H1 (cell line): ENCODE measurements at regions not wholly inside any gene's neighbourhood (a gene's known extent, or its start where the extent isn't known, plus 50 kb on each side); places are given as distances from the start of the nearest gene placed in this dataset.

Source experiments
- CTCF ChIA-PET: fragments of 300-600 bp; sonication (Branson Sonifier 250); formaldehyde crosslinking; loops from one replicate; lab custom pipeline; 2021; ENCODE audit not compliant: partially characterized antibody; lab: Charles Lee
- POLR2A ChIA-PET: fragments of 300-600 bp; sonication (Branson Sonifier 250); formaldehyde crosslinking; loops from one replicate; lab custom pipeline; 2021; ENCODE audit warnings: inconsistent platforms; ENCODE audit not compliant: partially characterized antibody; lab: Charles Lee
- DNase-seq, 2 experiments: peaks; one replicate each; pipeline versions ENCODE4 v3.0.0 to v3.0.0-alpha.2; 2010 to 2022; ENCODE audit warnings: low spot score in 2 of 2, low read depth in 1 of 2, mixed read lengths in 1 of 2
- FAIRE-seq: peaks from 2 replicates; lab custom pipeline; 2011; peaks lifted over from hg19 to GRCh38; lab: Jason Lieb, UNC
- H2AFZ ChIP-seq: 2 replicates; pipeline ENCODE4 v1.8.1; 2012; ENCODE audit warnings: low read length, inconsistent platforms
- H2AK5ac ChIP-seq: 2 replicates; pipeline ENCODE4 v1.6.1; 2013; ENCODE audit warnings: low read depth, low read length
- H2BK120ac ChIP-seq: replicated peaks from 2 replicates; pipeline ENCODE3; 2013; ENCODE audit warnings: low read depth, low read length, inconsistent platforms
- H2BK12ac ChIP-seq: 2 replicates; pipeline ENCODE4 v1.6.1; 2013; ENCODE audit warnings: low read depth, low read length
- H2BK15ac ChIP-seq: 2 replicates; pipeline ENCODE4 v1.6.1; 2013; ENCODE audit warnings: low read length
- H2BK20ac ChIP-seq: 2 replicates; pipeline ENCODE4 v1.6.1; 2013; ENCODE audit warnings: low read length
- H2BK5ac ChIP-seq: 2 replicates; pipeline ENCODE4 v1.6.1; 2013; ENCODE audit warnings: low read depth, low read length
- H3K14ac ChIP-seq: 2 replicates; pipeline ENCODE4 v1.6.1; 2013; ENCODE audit warnings: inconsistent platforms; ENCODE audit not compliant: insufficient read length
- H3K18ac ChIP-seq: 2 replicates; pipeline ENCODE4 v1.6.1; 2013; ENCODE audit warnings: low read length; ENCODE audit errors: extremely low read depth
- H3K23ac ChIP-seq: 2 replicates; pipeline ENCODE4 v1.6.1; 2013; ENCODE audit warnings: inconsistent platforms; ENCODE audit not compliant: insufficient read length
- H3K23me2 ChIP-seq: 2 replicates; pipeline ENCODE4 v1.6.1; 2013; ENCODE audit warnings: low read depth, low read length
- H3K27ac ChIP-seq: 2 replicates; pipeline ENCODE4 v1.6.1; 2011; ENCODE audit warnings: low read depth, low read length, inconsistent platforms
- H3K27me3 ChIP-seq, 4 experiments: replicated peaks in 1 of 4; 1 replicate in 1 of 4; 2 replicates in 3 of 4; pipeline versions ENCODE4 v1.6.1 to v1.8.1; 2011 to 2013; ENCODE audit warnings: low read length in 3 of 4, mild to moderate bottlenecking in 3 of 4, inconsistent platforms in 2 of 4, mixed read lengths in 2 of 4, moderate library complexity in 1 of 4; ENCODE audit not compliant: control insufficient read depth in 3 of 4, insufficient read depth in 3 of 4; ENCODE audit errors: extremely low read depth in 1 of 4
- H3K36me3 ChIP-seq, 4 experiments: 2 replicates each; pipeline versions ENCODE4 v1.6.1 to v1.8.1; 2011 to 2013; ENCODE audit warnings: mild to moderate bottlenecking in 4 of 4, low read length in 3 of 4, moderate library complexity in 2 of 4, control low read depth in 1 of 4, inconsistent platforms in 1 of 4; ENCODE audit not compliant: insufficient read depth in 4 of 4, control insufficient read depth in 2 of 4
- H3K4ac ChIP-seq: replicated peaks from 2 replicates; pipeline ENCODE3; 2013; ENCODE audit warnings: low read length, low read depth, mixed read lengths, inconsistent platforms; ENCODE audit not compliant: insufficient read length
- H3K4me1 ChIP-seq, 4 experiments: replicated peaks in 1 of 4; 1 replicate in 1 of 4; 2 replicates in 3 of 4; pipeline versions ENCODE4 v1.6.1 to v1.8.1; 2011 to 2013; ENCODE audit warnings: low read length in 3 of 4, inconsistent platforms in 2 of 4, mixed read lengths in 1 of 4; ENCODE audit not compliant: insufficient read depth in 4 of 4, control insufficient read depth in 3 of 4
- H3K4me2 ChIP-seq, 2 experiments: 2 replicates each; pipeline versions ENCODE4 v1.6.1 to v1.8.1; 2011 to 2013; ENCODE audit warnings: low read depth in 2 of 2, low read length in 2 of 2, control low read depth in 1 of 2, inconsistent platforms in 1 of 2, mild to moderate bottlenecking in 1 of 2; ENCODE audit not compliant: insufficient read depth in 1 of 2
- H3K4me3 ChIP-seq, 4 experiments: fragments of 200-600, 300-600 bp in 1 of 4; sonication (generic), shearing (Covaris generic), sonication (Bioruptor Twin) in 1 of 4; 2 replicates each; pipeline versions ENCODE4 v1.5.1 to v1.8.1; 2011 to 2016; ENCODE audit warnings: low read length in 4 of 4, low read depth in 3 of 4, control low read depth in 2 of 4, inconsistent platforms in 2 of 4, mild to moderate bottlenecking in 2 of 4, mixed read lengths in 1 of 4, moderate library complexity in 1 of 4; ENCODE audit not compliant: insufficient read depth in 2 of 4; ENCODE audit errors: extremely low read depth in 1 of 4
- H3K56ac ChIP-seq: replicated peaks from 2 replicates; pipeline ENCODE3; 2013; ENCODE audit warnings: low read depth, mild to moderate bottlenecking, mixed read lengths, low read length, inconsistent platforms; ENCODE audit not compliant: insufficient read length
- H3K79me1 ChIP-seq: 2 replicates; pipeline ENCODE4 v1.6.1; 2013; ENCODE audit warnings: low read depth, low read length, control low read depth
- H3K79me2 ChIP-seq, 2 experiments: 2 replicates each; pipeline versions ENCODE4 v1.6.1 to v1.8.1; 2012 to 2013; ENCODE audit warnings: low read length in 2 of 2, mild to moderate bottlenecking in 2 of 2, inconsistent platforms in 1 of 2; ENCODE audit not compliant: insufficient read depth in 2 of 2, control insufficient read depth in 1 of 2
- H3K9ac ChIP-seq, 4 experiments: replicated peaks in 1 of 4; 1 replicate in 1 of 4; 2 replicates in 3 of 4; pipeline versions ENCODE4 v1.6.1 to v1.8.1; 2011 to 2013; ENCODE audit warnings: low read depth in 3 of 4, low read length in 3 of 4, control low read depth in 2 of 4, mild to moderate bottlenecking in 2 of 4, moderate library complexity in 2 of 4, inconsistent platforms in 1 of 4; ENCODE audit errors: extremely low read depth in 1 of 4
- H3K9me3 ChIP-seq, 2 experiments: 2 replicates each; pipeline versions ENCODE4 v1.6.1 to v1.8.1; 2012 to 2013; ENCODE audit warnings: mild to moderate bottlenecking in 2 of 2, moderate library complexity in 2 of 2, control low read depth in 1 of 2, inconsistent platforms in 1 of 2, low read depth in 1 of 2, low read length in 1 of 2, mixed read lengths in 1 of 2; ENCODE audit not compliant: insufficient read depth in 2 of 2
- H4K20me1 ChIP-seq, 2 experiments: replicated peaks in 1 of 2; 2 replicates each; pipeline versions ENCODE3 to v1.8.1; 2011 to 2013; ENCODE audit warnings: inconsistent platforms in 2 of 2, low read length in 2 of 2, mild to moderate bottlenecking in 1 of 2; ENCODE audit not compliant: insufficient read depth in 2 of 2, control insufficient read depth in 1 of 2
- H4K5ac ChIP-seq: 2 replicates; pipeline ENCODE4 v1.6.1; 2013; ENCODE audit warnings: low read length, low read depth, mixed read lengths, inconsistent platforms; ENCODE audit not compliant: insufficient read length
- H4K8ac ChIP-seq: 2 replicates; pipeline ENCODE4 v1.8.0; 2013; ENCODE audit warnings: mild to moderate bottlenecking, moderate library complexity, low read length, inconsistent platforms; ENCODE audit not compliant: insufficient read depth; ENCODE audit errors: extremely low read depth
- H4K91ac ChIP-seq: replicated peaks from 2 replicates; pipeline ENCODE3; 2013; ENCODE audit warnings: low read length, mixed read lengths, inconsistent platforms; ENCODE audit not compliant: insufficient read length
- BRCA1 ChIP-seq: IDR thresholded peaks from 2 replicates; pipeline ENCODE4 v1.6.1; 2012; ENCODE audit warnings: low read depth, low read length, improper control_type of control experiment
- GABPA ChIP-seq: IDR thresholded peaks from 2 replicates; pipeline ENCODE4 v1.6.1; 2011; ENCODE audit warnings: mild to moderate bottlenecking, low read length, moderate library complexity, borderline replicate concordance; ENCODE audit not compliant: insufficient read depth
- SUZ12 ChIP-seq: fragments of 200-600 bp; sonication (generic); IDR thresholded peaks from 2 replicates; pipeline ENCODE4 v1.6.1; 2012; ENCODE audit warnings: mild to moderate bottlenecking, inconsistent platforms, low read length, moderate library complexity, mixed read lengths
- ZNF274 ChIP-seq: IDR thresholded peaks from 2 replicates; pipeline ENCODE4 v1.7.0; 2012; ENCODE audit warnings: low read length, borderline replicate concordance; ENCODE audit errors: extremely low read depth
- WGBS, 2 experiments: shearing (Covaris generic) in 1 of 2; methylation state at CpG; one replicate each; pipeline versions ENCODE4 v1.1.6 to v1.1.7; 2013 to 2015; ENCODE audit warnings: low lambda C conversion rate in 2 of 2, mixed read lengths in 2 of 2, inconsistent platforms in 1 of 2, low coverage in 1 of 2, missing lambda C conversion rate in 1 of 2; ENCODE audit not compliant: insufficient replicate concordance in 2 of 2, insufficient coverage in 1 of 2, insufficient read length in 1 of 2; ENCODE audit errors: extremely low coverage in 1 of 2, missing lambda C conversion rate in 1 of 2; 5-methylcytosine and 5-hydroxymethylcytosine counted together

DNA sequence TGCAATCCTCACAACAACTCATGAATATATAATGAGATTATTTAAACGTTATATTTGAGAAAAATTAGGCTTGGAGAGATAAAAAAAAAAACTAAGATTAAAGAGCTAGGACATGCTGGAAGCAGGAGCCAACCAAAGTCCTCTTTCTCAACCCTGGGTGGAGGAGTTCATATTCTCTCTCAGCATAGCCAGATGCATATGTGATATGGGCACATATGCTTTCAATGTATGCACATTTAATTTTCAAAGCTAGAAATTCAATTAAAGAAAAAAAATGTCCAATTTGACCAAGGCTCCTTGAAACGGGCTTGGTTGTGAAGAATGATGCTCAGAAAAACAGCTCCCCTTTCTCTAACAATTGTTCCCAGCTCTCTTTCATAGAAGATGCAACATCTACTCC is 61.9 kb upstream of the GRIP1 start:
- H3K4ac ChIP-seq = no peak overlapping the region
- WGBS, 2 experiments = 84 to 100% methylated on average over 1 to 2 of the region's 2 CpGs
- no peak overlapping the region for H4K5ac ChIP-seq
- H3K56ac ChIP-seq = no peak overlapping the region
- no peak overlapping the region for H2BK5ac ChIP-seq
- H2BK12ac ChIP-seq = no peak overlapping the region
- peaks cover 0 to 1% (median 0%) of the 10 kb centered on the region in 4 experiments; a peak in 1 of 7 replicates for H3K27me3 ChIP-seq
- no peak overlapping the region for H3K4me2 ChIP-seq
- ChIA-PET POLR2A (no interaction called here), CTCF (no interaction called here)
- TF ChIP-seq GABPA (no peak), ZNF274 (no peak), SUZ12 (no peak), BRCA1 (no peak)
- no peaks in the 10 kb centered on the region for H3K9me3 ChIP-seq
- FAIRE-seq (no peak), DNase-seq (no peak)
- H3K23me2 ChIP-seq = no peaks in the 10 kb centered on the region
- no peak overlapping the region for H3K18ac ChIP-seq
- no peak overlapping the region for H2BK15ac ChIP-seq
- H3K4me1 ChIP-seq = no peaks in the 10 kb centered on the region
- no peaks in the 10 kb centered on the region for H3K79me1 ChIP-seq
- H4K91ac ChIP-seq = no peak overlapping the region
- H4K20me1 ChIP-seq = no peaks in the 10 kb centered on the region
- no peak overlapping the region for H3K27ac ChIP-seq
- no peak overlapping the region for H4K8ac ChIP-seq
- H2AFZ ChIP-seq = no peak overlapping the region
- H3K23ac ChIP-seq = no peak overlapping the region
- no peak overlapping the region for H3K4me3 ChIP-seq
- H2BK20ac ChIP-seq = no peak overlapping the region
- no peak overlapping the region for H3K14ac ChIP-seq
- no peak overlapping the region for H3K9ac ChIP-seq
- H2AK5ac ChIP-seq = no peak overlapping the region
- no peak overlapping the region for H2BK120ac ChIP-seq
- H3K79me2 ChIP-seq = no peaks in the 10 kb centered on the region
- no peaks in the 10 kb centered on the region for H3K36me3 ChIP-seq
